AG09309 (cell line): ENCODE measurements at regions not wholly inside any gene's neighbourhood (a gene's known extent, or its start where the extent isn't known, plus 50 kb on each side); places are given as distances from the start of the nearest gene placed in this dataset.

Source experiments
- DNase-seq: peaks from one replicate; pipeline ENCODE4 v3.0.0-alpha.2; 2010; ENCODE audit warnings: low read depth
- H3K4me3 ChIP-seq: 2 replicates; pipeline ENCODE4 v1.5.1; 2011; ENCODE audit warnings: mild to moderate bottlenecking, low read depth, low read length, moderate library complexity; ENCODE audit not compliant: control insufficient read depth
- CTCF ChIP-seq: IDR thresholded peaks from 2 replicates; pipeline ENCODE4 v1.5.1; 2011; ENCODE audit warnings: mild to moderate bottlenecking, low read depth, low read length, inconsistent platforms; ENCODE audit not compliant: insufficient read depth, control insufficient read depth; ENCODE audit errors: missing control alignments

GRCh38 chr4:96193061-96193460, 353.2 kb downstream of the PDHA2 start:
- H3K4me3 ChIP-seq: no peak overlapping the region
- no peak for DNase-seq
- TF ChIP-seq CTCF: no peak

- no peak for TF ChIP-seq CTCF
- DNase-seq: no peak
- H3K4me3 ChIP-seq: no peak overlapping the region
These were observed 355.1 kb downstream of the PDHA2 start for GRCh38 chr4:96194993-96195392.

GRCh38 chr4:96205143-96205936, 365.4 kb downstream of the PDHA2 start:
- TF ChIP-seq CTCF: no peak
- no peak for DNase-seq

GRCh38 chr4:96227515-96227914, 387.6 kb downstream of the PDHA2 start:
- no peak overlapping the region for H3K4me3 ChIP-seq
- DNase-seq: no peak
- no peak for TF ChIP-seq CTCF

More at GRCh38 chr4:96205143-96205936, 365.4 kb downstream of the PDHA2 start:
- H3K4me3 ChIP-seq: no peak overlapping the region

- DNase-seq: no peak
- TF ChIP-seq CTCF: no peak
- no peak overlapping the region for H3K4me3 ChIP-seq
These were observed 388.6 kb downstream of the PDHA2 start for GRCh38 chr4:96228463-96228862.

GRCh38 chr4:96240041-96240440, 400.1 kb downstream of the PDHA2 start:
- DNase-seq: no peak
- H3K4me3 ChIP-seq: no peak overlapping the region
- TF ChIP-seq CTCF: no peak

GRCh38 chr4:96241819-96242218, 401.9 kb downstream of the PDHA2 start:
- TF ChIP-seq CTCF: no peak
- DNase-seq: no peak
- no peak overlapping the region for H3K4me3 ChIP-seq
